ENCODE measurements at regions not wholly inside any gene's neighbourhood (a gene's known extent, or its start where the extent isn't known, plus 50 kb on each side); places are given as distances from the start of the nearest gene placed in this dataset.
"Not testable (repeated sequence)": the region's sequence is repeated elsewhere in the genome, so short reads cannot be mapped to it uniquely, and the experiment has no call there.

- no peak for DNase-seq
Measured at GRCh38 chr14:84282618-84283017, 1247.3 kb upstream of the FLRT2 start.

GRCh38 chr14:84288781-84289180 is 1241.2 kb upstream of the FLRT2 start:
- DNase-seq: no peak

GRCh38 chr14:84298663-84299195 is 1231.2 kb upstream of the FLRT2 start:
- DNase-seq: no peak

GRCh38 chr14:84303140-84303539 is 1226.8 kb upstream of the FLRT2 start:
- DNase-seq: no peak

GRCh38 chr14:84312551-84312950 is 1217.4 kb upstream of the FLRT2 start:
- no peak for DNase-seq

- no peak for DNase-seq
Measured at GRCh38 chr14:84323450-84323849, 1206.5 kb upstream of the FLRT2 start.

GRCh38 chr14:84323978-84324377 is 1206.0 kb upstream of the FLRT2 start:
- no peak for DNase-seq

GRCh38 chr14:84336433-84336832 is 1193.5 kb upstream of the FLRT2 start:
- DNase-seq: no peak

GRCh38 chr14:84340938-84341337 is 1189.0 kb upstream of the FLRT2 start:
- DNase-seq: no peak

GRCh38 chr14:84341867-84342266 is 1188.1 kb upstream of the FLRT2 start:
- not testable (repeated sequence) for DNase-seq

GRCh38 chr14:84343656-84344055 is 1186.3 kb upstream of the FLRT2 start:
- no peak for DNase-seq

- no peak for DNase-seq
Measured at GRCh38 chr14:84351646-84352045, 1178.3 kb upstream of the FLRT2 start.

GRCh38 chr14:84361476-84361875 is 1168.5 kb upstream of the FLRT2 start:
- no peak for DNase-seq

- DNase-seq: no peak
Measured at GRCh38 chr14:84375235-84375634, 1154.7 kb upstream of the FLRT2 start.

GRCh38 chr14:84390010-84390409 is 1139.9 kb upstream of the FLRT2 start:
- DNase-seq: no peak

GRCh38 chr14:84397631-84398030 is 1132.3 kb upstream of the FLRT2 start:
- no peak for DNase-seq

GRCh38 chr14:84399296-84399910 is 1130.5 kb upstream of the FLRT2 start:
- DNase-seq: no peak

- no peak for DNase-seq
Measured at GRCh38 chr14:84401631-84402030, 1128.3 kb upstream of the FLRT2 start.

- DNase-seq: no peak
Measured at GRCh38 chr14:84403585-84403984, 1126.4 kb upstream of the FLRT2 start.

- no peak for DNase-seq
Measured at GRCh38 chr14:84404246-84404645, 1125.7 kb upstream of the FLRT2 start.

GRCh38 chr14:84409435-84409834 is 1120.5 kb upstream of the FLRT2 start:
- DNase-seq: no peak

- DNase-seq: no peak
Measured at GRCh38 chr14:84410344-84410743, 1119.6 kb upstream of the FLRT2 start.

- no peak for DNase-seq
Measured at GRCh38 chr14:84420221-84420620, 1109.7 kb upstream of the FLRT2 start.

- peak; percentile 33 for DNase-seq
Measured at GRCh38 chr14:84421621-84422020, 1108.3 kb upstream of the FLRT2 start.

GRCh38 chr14:84425968-84426367 is 1104.0 kb upstream of the FLRT2 start:
- DNase-seq: no peak

All from NCI-H146 (cell line).